CD14-positive monocyte (primary cell): ENCODE measurements at regions not wholly inside any gene's neighbourhood (a gene's known extent, or its start where the extent isn't known, plus 50 kb on each side); places are given as distances from the start of the nearest gene placed in this dataset.

Experiments
- DNase-seq, 3 donors: peaks; one replicate each; pipeline ENCODE4 v3.0.0-alpha.2; 2011 to 2022
- H2AFZ ChIP-seq: 2 replicates; pipeline ENCODE4 v1.6.0; 2012; ENCODE audit warnings: mild to moderate bottlenecking, low read depth, low read length, inconsistent platforms; ENCODE audit not compliant: insufficient read depth, poor library complexity, severe bottlenecking
- H3K27ac ChIP-seq, 2 donors: 1 replicate in 1 of 2; 2 replicates in 1 of 2; pipeline ENCODE4 v1.5.1; 2012 to 2013; ENCODE audit warnings: low read length in 2 of 2, control low read depth in 1 of 2, inconsistent platforms in 1 of 2, low read depth in 1 of 2, mild to moderate bottlenecking in 1 of 2
- H3K27me3 ChIP-seq, 2 donors: one replicate each; pipeline versions ENCODE4 v1.6.0 to v1.6.1; 2011 to 2013; ENCODE audit warnings: low read length in 2 of 2; ENCODE audit not compliant: control insufficient read depth in 2 of 2, insufficient read depth in 2 of 2
- H3K36me3 ChIP-seq, 2 donors: replicated peaks in 1 of 2; 1 replicate in 1 of 2; 2 replicates in 1 of 2; pipeline versions ENCODE4 v1.5.1 to v1.6.1; 2012 to 2013; ENCODE audit warnings: low read length in 2 of 2, control low read depth in 1 of 2, inconsistent platforms in 1 of 2, mild to moderate bottlenecking in 1 of 2; ENCODE audit not compliant: insufficient read depth in 2 of 2, control insufficient read depth in 1 of 2
- H3K4me1 ChIP-seq, 2 donors: 1 replicate in 1 of 2; 2 replicates in 1 of 2; pipeline versions ENCODE4 v1.5.1 to v1.6.1; 2012 to 2013; ENCODE audit warnings: low read length in 2 of 2, control low read depth in 1 of 2, inconsistent platforms in 1 of 2, mild to moderate bottlenecking in 1 of 2, moderate library complexity in 1 of 2; ENCODE audit not compliant: insufficient read depth in 2 of 2, control insufficient read depth in 1 of 2
- H3K4me2 ChIP-seq: replicated peaks from 2 replicates; pipeline ENCODE3; 2012; ENCODE audit warnings: low read length, moderate library complexity, mild to moderate bottlenecking; ENCODE audit not compliant: poor library complexity, severe bottlenecking; ENCODE audit errors: extremely low read depth
- H3K4me3 ChIP-seq, 3 experiments: fragments of 200-600 bp in 1 of 3; sonication (generic) in 1 of 3; replicated peaks in 1 of 3; 1 replicate in 2 of 3; 2 replicates in 1 of 3; pipeline ENCODE4 v1.5.1; 2011 to 2013; ENCODE audit warnings: low read length in 3 of 3, mild to moderate bottlenecking in 3 of 3, control low read depth in 2 of 3, low read depth in 2 of 3, inconsistent platforms in 1 of 3, moderate library complexity in 1 of 3
- H3K79me2 ChIP-seq: 2 replicates; pipeline ENCODE4 v1.6.0; 2012; ENCODE audit warnings: mild to moderate bottlenecking, control low read depth, inconsistent platforms, low read length, moderate library complexity; ENCODE audit not compliant: insufficient read depth
- H3K9ac ChIP-seq: 2 replicates; pipeline ENCODE4 v1.6.0; 2017; ENCODE audit warnings: low read length, mild to moderate bottlenecking; ENCODE audit not compliant: insufficient read depth, poor library complexity, severe bottlenecking
- H3K9me3 ChIP-seq, 2 donors: replicated peaks in 1 of 2; 1 replicate in 1 of 2; 2 replicates in 1 of 2; pipeline versions ENCODE4 v1.5.1 to v1.6.1; 2012 to 2013; ENCODE audit warnings: low read length in 2 of 2, control low read depth in 1 of 2; ENCODE audit not compliant: control insufficient read depth in 1 of 2, insufficient read depth in 1 of 2
- H4K20me1 ChIP-seq: 2 replicates; pipeline ENCODE4 v1.6.0; 2012; ENCODE audit warnings: mild to moderate bottlenecking, low read length, control low read depth, moderate library complexity; ENCODE audit not compliant: insufficient read depth
- H3K27ac Mint-ChIP-seq, 7 donors: one replicate each; pipeline ENCODE4 v1.8.0; 2020; ENCODE audit warnings: mild to moderate bottlenecking in 7 of 7, mixed read lengths in 7 of 7, moderate library complexity in 6 of 7, inconsistent platforms in 2 of 7
- H3K27me3 Mint-ChIP-seq, 3 donors: one replicate each; pipeline ENCODE4 v1.8.0; 2021 to 2022; ENCODE audit warnings: low read depth in 3 of 3, mild to moderate bottlenecking in 3 of 3, mixed read lengths in 3 of 3, moderate library complexity in 3 of 3, inconsistent platforms in 1 of 3
- H3K36me3 Mint-ChIP-seq, 2 donors: one replicate each; pipeline ENCODE4 v1.8.0; 2020; ENCODE audit warnings: mixed read lengths in 2 of 2, inconsistent platforms in 1 of 2, mild to moderate bottlenecking in 1 of 2
- H3K4me1 Mint-ChIP-seq: one replicate; pipeline ENCODE4 v1.8.0; 2020; ENCODE audit warnings: mild to moderate bottlenecking, mixed read lengths
- H3K4me3 Mint-ChIP-seq, 2 donors: one replicate each; pipeline ENCODE4 v1.8.0; 2020; ENCODE audit warnings: mild to moderate bottlenecking in 2 of 2, mixed read lengths in 2 of 2, moderate library complexity in 1 of 2
- H3K9me3 Mint-ChIP-seq, 7 donors: one replicate each; pipeline ENCODE4 v1.8.0; 2020 to 2022; ENCODE audit warnings: mixed read lengths in 7 of 7, mild to moderate bottlenecking in 6 of 7, moderate library complexity in 6 of 7, inconsistent platforms in 2 of 7
- CTCF ChIP-seq: fragments of 200-600 bp; IDR thresholded peaks from one replicate; pipeline ENCODE4 v1.8.0; 2022; ENCODE audit warnings: antibody characterized with exemption, mild to moderate bottlenecking
- WGBS: methylation state at CpG from one replicate; pipeline ENCODE4 v1.1.5; 2013; ENCODE audit warnings: missing lambda C conversion rate; ENCODE audit not compliant: insufficient coverage; 5-methylcytosine and 5-hydroxymethylcytosine counted together
- intact Hi-C, 2 donors: fragments of 100-400 bp; cut with micrococcal nuclease; formaldehyde crosslinking; loops; one replicate each; pipeline versions ENCODE4 v1.15.0 to v1.15.1; 2023

DNA sequence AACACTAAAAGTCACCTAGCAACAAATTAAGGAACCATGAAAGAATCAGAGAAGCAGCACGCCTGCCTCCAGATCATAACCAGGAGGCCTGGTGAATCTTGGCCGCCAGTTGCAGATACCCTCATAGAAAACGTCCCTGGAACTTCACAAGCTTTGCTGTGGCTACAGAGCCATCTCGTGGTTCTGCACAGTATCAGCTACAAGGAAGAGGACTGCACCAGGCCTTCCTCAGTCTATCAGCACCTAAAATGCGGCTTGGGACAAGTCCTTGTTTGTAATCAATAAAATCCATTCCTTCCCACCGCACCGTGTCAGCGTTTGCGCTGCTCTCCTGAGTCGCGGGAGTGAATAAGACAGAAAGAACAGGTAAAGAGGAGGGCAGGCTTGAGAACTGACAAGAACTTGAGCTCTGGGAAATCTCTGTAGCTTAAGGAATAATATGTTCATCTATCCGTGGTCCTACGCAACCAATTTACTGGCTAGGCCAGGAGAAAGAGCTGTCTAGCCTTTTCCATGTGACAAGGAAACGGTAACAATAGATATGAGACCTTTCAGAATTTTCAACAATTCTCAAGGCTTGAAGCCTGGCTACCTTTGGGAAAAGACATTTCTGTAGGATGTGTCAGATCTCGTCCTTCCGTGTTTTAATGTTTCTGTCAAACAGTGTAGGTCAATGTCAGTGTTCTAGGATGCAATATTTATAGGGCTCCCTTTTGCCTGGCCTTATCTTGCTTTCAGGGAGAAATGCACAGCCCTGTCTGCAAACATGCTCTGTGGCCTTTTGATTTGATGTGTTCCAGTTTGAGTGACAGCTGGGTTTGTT, 128.5 kb upstream of the RAB12 start:
- Histone ChIP-seq H3K9ac (no peak overlapping the region), H3K9me3 (no peaks in the 10 kb centered on the region), H2AFZ (no peak overlapping the region), H3K27ac (no peak overlapping the region), H4K20me1 (no peaks in the 10 kb centered on the region), H3K36me3 (no peaks in the 10 kb centered on the region), H3K4me2 (no peak overlapping the region), H3K79me2 (no peaks in the 10 kb centered on the region), H3K4me3 (no peak overlapping the region), H3K27me3 (no peaks in the 10 kb centered on the region), H3K4me1 (no peaks in the 10 kb centered on the region)
- H3K36me3 Mint-ChIP-seq: no peaks in the 10 kb centered on the region
- TF ChIP-seq CTCF: no peak
- H3K4me3 Mint-ChIP-seq: no peak overlapping the region
- H3K27me3 Mint-ChIP-seq: peaks cover 4 to 12% (median 6%) of the 10 kb centered on the region in 3 donors
- no peaks in the 10 kb centered on the region for H3K4me1 Mint-ChIP-seq
- WGBS: 78% methylated on average over 14 of the region's 16 CpGs
- intact Hi-C loops: no loop called here
- H3K9me3 Mint-ChIP-seq: peaks cover 0 to 3% (median 0%) of the 10 kb centered on the region in 7 donors
- no peak for DNase-seq
- H3K27ac Mint-ChIP-seq: no peak overlapping the region

DNA sequence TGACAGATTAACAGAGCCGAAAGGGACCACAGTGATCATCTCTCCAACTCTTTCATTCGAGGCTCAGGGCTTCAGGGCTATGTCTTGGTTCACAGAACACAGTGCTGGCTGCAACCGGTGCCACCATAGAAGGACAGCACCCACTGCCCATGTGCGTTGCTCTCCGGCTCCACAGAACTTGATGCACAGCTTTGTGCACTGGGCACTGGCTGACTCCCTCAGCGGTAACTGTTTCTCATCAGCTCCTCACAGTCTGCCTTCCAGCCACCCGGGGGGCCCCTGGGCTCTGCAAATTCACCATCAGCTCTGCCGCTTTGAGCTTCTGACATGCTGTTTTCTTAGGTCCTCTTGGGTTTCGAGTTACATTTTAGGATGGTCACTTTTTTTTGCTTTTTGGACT, 124.3 kb upstream of the RAB12 start:
- WGBS: 94% methylated on average over 9 of the region's 9 CpGs
- peaks cover 0 to 2% (median 2%) of the 10 kb centered on the region in 7 donors for H3K9me3 Mint-ChIP-seq

More for the DNA sequence above, 124.3 kb upstream of the RAB12 start:
- H3K4me2 ChIP-seq: no peak overlapping the region
- no peak overlapping the region for H3K9ac ChIP-seq
- Mint-ChIP-seq H3K4me3 (no peak overlapping the region), H3K4me1 (no peaks in the 10 kb centered on the region), H3K27me3 (peaks cover 1 to 4% (median 3%) of the 10 kb centered on the region in 3 donors), H3K27ac (no peak overlapping the region), H3K36me3 (no peaks in the 10 kb centered on the region)
- no peaks in the 10 kb centered on the region for H4K20me1 ChIP-seq
- TF ChIP-seq CTCF: no peak
- intact Hi-C loops: no loop called here
- H3K4me1 ChIP-seq: no peaks in the 10 kb centered on the region
- no peaks in the 10 kb centered on the region for H3K79me2 ChIP-seq
- H3K4me3 ChIP-seq: no peak overlapping the region
- H2AFZ ChIP-seq: no peak overlapping the region
- no peak overlapping the region for H3K27ac ChIP-seq
- no peak for DNase-seq
- H3K9me3 ChIP-seq: no peaks in the 10 kb centered on the region
- no peaks in the 10 kb centered on the region for H3K27me3 ChIP-seq
- H3K36me3 ChIP-seq: no peaks in the 10 kb centered on the region
